ENCODE measurements at regions not wholly inside any gene's neighbourhood (a gene's known extent, or its start where the extent isn't known, plus 50 kb on each side); places are given as distances from the start of the nearest gene placed in this dataset.

DNA sequence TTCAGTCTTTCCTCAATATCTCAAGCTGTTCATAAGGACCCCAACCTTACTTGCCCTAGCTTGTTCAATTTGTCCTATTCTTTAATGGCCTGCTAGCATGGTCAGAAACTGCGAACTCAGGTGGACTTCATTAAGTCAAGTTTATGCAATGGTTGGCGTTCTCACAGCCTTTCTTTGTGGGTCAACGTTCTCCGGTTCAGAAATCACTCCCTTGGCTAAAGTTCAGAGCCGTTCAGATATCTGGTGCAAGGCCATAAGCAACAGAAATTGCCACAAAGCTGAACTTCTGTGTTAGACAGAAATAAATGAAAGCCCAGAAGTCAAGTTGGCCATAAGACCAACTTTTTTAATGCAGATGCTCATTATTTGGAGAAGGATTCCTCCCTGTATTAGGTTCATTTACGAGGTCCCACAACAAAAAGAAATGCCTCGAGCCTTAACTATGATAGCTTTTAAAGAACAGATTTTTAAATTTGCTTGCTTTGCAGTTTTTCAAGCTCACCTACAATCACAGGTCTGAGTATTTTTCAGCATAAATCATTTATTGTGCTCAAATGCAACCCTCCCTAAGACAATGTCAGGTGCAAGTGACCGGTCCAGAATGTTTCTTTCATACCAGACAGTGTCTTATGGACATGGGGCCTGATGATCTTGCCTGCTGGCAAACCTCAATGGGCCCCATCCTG is 140.2 kb upstream of the COL11A1 start:
- DNase-seq (no peak), ATAC-seq (no peak)

DNA sequence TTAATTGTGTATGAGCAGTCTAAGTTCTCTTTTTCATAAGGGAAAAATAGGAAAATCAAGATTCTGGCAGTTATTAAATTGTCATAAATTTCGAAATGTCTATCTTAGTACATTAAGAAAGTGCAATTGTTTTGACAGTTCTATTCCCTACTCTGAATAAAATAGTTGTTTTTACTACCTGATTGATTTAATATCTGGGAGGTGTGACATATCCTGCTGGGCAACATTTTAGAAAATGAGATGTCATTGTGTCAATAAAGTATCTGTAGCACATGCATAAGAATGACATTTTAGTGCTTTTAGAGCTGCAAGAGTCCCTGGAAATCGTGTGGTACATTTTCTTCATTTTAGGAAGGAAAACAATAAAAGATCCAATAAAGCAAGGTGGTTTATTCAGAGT is 139.2 kb upstream of the COL11A1 start:
- ATAC-seq: no peak
- DNase-seq: no peak

DNA sequence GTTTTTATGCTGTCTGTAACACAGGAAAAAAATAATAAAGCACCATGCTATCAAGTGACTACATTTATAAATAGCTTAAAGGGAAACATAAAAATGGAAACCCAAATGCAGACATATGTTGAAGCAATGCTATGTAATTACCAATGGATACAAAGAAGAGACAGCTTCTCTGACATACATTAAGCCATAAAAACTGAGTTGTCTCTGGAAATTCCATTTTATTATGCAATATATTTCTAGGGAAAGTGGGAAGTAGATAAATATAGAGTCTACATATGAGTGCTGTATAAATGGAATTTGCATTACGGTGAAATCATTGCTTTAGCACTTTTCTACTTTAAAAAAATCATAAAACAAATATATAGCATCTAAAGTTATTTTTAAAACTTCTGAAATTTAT is 135.2 kb upstream of the COL11A1 start:
- no peak for ATAC-seq
- no peak for DNase-seq

DNA sequence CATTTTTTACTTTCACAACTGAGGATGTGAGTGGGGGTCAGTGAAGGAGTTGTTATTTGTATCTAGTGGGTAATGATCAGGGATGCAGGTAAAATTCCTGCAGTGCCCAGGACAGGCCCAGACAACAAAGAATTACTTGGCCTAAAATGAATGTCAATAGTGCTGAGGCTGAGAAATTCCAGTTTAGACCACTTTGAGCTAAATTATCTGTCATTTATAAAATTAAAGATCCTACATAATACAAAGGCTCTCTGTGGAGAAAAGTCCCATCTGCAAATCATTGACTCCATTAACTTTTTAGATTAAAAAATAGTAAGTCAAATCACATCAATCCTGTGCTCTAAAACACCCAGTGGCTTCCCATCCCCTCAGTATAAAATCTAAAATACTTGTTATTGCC is 130.7 kb upstream of the COL11A1 start:
- DNase-seq (no peak), ATAC-seq (no peak)

DNA sequence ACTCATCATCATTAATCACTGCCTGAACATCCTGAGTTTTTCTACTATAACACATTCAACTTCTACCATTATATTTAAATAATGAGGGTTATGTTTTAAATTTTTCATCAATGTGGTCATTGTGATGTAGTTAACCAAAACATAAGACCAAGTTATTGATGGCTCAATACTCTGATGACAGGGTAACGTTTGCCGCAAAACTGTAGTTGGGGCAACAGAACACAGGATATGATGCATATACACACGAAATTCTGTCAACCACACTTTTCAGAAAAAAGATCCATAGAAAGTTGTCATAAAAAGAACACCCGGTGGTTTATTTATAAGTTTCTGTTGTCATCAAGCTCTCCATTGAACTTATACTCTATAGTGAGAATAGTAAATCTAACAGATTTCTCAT is 121.7 kb upstream of the COL11A1 start:
- DNase-seq: no peak
- ATAC-seq: no peak

DNA sequence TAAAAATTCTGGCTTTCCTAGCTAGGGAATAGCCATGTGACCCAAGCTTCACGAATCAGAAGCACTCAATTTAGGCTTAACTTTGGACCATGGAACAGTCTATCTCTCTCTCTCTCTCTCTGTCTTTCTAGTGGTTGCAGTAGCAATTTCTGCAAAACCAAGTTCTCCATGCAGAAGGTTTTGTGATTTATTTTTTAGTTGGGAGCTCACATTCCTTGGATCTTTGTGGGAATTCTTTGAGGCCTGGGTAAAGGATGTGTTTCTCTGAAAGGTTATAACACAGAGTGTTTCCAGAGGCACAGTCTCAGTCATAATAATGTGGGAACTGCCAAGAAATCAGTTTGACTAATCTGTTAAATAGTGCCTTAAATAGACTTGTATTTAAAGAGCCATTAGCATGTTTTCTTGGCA is 112.3 kb upstream of the COL11A1 start:
- ATAC-seq (no peak), DNase-seq (no peak)

DNA sequence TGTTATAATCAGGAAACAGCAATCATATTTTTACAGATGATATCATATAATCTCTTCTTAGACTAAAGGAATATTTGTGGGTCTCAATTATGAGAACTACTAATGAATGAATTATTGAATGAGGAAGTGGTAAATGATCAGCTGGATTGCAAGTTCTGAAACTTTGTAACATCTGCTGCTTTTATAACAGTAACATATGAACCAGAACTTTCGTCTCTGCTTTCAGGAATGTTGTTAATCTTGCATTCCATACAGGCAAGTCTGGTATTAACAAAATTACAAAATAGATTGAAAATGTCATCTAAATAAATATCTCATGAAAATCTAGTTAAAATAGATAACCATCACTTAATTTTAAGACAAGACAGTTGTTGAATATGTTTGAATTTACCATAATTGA is 110.5 kb upstream of the COL11A1 start:
- DNase-seq: no peak
- ATAC-seq: no peak

DNA sequence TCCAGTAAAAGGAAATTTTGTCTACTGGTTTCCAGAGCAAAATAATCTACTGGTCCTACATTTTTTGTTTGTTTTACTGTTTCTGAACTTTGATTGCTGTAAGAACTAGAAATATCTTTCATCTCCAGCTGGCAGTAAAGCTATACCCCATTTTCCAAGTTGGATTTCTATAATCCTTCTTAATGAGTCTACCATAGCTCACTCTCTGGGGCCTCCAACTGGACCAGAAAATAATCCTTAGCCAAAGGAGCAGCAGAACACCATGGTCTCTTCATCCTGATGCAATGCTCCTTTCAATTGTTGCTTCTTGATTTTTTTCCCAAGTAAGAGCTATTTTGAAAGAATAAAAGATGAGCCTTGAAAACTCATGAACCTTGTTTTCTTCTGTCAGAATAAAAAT is 110.0 kb upstream of the COL11A1 start:
- no peak for ATAC-seq

DNA sequence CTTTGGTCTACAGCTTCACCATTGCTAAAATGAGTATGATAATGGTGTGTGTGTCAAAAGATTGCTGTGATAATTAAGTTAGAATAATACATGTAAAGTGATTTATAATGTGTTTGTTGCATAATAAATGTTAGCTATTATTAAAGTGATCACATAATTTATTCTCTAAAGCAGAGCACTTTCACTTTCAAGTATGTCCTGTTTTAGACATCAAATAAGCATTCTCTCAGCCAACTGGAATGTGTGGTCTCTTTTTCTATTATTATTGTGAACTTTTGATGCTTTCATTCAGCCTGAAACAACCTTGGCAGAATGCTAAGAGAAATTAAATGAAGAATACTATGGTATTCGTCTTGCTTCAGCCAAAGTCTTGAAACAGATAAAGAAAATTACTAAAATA is 102.8 kb upstream of the COL11A1 start:
- DNase-seq (no peak), ATAC-seq (no peak)

More for the DNA sequence above, 110.0 kb upstream of the COL11A1 start:
- no peak for DNase-seq

DNA sequence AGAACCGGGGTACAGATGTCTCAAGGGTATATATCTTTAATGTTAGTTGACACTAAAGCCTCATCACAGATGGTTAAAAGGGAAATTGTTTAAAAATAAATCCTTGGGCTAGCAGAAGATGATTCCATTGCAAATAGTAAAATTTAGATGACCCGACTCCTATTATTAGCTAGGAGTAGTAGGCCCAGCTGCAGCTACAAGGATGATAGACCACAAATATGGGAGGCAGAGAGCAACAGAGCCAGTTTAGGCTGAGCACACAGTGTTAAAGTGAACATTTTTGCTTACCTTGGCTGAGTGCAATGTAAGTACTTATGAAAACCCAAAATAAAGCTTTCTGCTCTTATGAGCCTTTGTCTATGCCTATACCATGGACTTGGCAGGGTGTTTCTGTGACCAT is 100.5 kb upstream of the COL11A1 start:
- DNase-seq: no peak
- no peak for ATAC-seq

DNA sequence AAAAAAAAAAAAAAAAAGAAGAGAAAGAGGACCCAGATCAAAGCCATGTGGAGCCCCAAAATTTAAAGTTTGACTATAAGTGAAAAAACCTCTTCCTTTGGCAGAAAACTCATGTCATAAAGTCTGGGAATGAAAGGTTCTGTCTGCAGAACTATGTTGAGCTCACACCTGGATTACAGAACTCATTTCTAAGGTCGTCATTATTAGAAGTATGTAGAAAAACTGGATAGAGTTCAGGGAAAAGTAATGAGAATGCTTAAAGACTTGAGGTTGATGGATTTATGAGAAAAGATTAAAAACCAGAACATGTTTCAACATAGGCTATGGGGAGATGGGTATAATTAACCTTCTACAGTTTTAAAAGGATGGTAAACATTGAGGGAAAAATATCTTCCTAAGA is 90.7 kb upstream of the COL11A1 start:
- ATAC-seq (no peak), DNase-seq (no peak)

DNA sequence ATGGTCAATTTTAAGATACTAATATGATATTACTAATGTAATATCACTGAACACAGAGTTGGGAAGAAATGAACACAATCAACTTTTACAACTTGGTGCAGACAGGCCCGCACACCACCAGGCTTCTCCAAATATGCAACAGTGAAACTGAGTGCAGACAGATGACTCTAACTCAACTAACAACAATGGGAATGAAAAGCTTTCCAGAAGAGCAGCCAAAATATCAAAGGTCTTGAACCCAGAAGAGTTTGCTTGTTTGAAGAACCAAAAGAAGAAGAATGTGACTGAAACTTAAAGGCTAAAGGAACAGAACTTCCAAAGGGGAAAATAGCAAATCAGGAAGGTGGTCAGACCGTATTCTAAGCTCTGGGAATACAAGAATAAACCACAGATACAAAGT is 89.8 kb upstream of the COL11A1 start:
- ATAC-seq: no peak

DNA sequence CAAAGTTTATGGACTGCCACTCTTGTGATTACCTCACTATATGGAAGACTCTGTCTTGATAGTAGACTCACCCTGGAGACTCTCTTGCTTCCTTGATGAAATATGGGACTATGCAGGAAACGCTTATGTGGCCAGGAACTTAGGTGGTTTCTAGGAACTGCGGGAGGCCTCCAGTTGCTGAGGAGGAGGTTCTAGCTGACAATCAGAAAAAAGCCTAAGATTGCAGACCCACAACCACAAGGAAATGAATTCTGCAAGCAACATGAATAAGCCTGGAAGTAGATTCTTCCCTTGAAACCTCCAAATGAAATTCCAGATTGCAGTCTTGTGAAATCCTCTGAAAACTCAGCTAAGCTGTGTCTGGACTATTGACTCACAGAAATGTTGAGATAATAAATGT is 88.9 kb upstream of the COL11A1 start:
- no peak for ATAC-seq
- no peak for DNase-seq

More for the DNA sequence above, 89.8 kb upstream of the COL11A1 start:
- DNase-seq: no peak

DNA sequence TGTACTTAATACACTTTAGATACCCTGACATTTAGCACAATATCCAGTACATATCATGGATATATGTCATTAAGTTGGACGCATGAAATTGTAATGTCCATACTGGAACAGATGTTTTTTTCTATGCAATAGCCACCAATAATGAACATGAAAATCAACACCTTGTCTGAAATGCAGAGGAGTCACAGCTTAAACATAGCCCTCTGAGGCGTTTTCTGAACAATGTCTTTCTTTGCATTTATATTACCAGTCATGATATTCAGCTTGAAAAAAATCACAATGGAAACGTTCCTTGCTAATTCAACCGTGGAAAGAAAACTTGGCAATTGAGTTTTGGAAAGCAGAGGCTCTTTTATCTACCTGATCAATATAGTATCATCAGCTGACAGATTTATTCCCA is 86.7 kb upstream of the COL11A1 start:
- no peak for DNase-seq
- no peak for ATAC-seq

DNA sequence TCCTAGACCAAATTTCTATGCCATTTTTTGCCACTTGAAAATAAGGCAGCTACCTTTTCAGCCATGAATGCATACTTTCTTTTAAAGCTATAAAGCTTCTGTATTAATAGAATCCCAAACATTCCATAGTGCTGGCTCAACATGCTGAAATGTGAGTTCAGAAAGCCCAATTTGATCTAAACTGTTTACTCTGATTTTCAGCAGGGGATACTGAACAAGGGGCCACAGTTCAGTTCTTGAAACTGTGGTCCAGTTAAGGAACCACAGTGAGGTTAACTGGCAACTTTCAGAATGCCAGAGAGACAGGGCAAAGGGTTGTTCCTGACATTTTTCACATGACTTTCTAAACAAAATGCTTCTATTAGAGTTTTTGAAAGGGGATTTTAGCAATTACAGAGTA is 85.7 kb upstream of the COL11A1 start:
- ATAC-seq: no peak
- no peak for DNase-seq

DNA sequence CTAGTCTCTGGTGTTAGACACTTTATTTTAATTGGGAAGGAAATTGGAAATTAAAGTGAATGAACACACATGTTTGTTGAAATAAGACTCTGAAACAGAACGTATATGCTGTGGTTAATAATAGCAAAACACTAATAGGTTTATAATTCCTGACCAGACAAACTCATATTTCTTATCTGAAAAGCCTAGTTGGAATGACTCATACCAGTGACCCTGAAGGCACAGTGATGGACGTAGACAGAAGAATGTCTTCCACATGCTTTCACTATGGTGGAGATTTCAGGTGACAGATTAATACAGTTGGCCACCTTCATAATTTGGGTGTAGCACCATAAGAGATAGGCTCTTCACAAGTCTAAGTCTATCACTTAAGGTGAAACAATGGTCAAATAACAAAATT is 83.0 kb upstream of the COL11A1 start:
- DNase-seq (no peak), ATAC-seq (no peak)

DNA sequence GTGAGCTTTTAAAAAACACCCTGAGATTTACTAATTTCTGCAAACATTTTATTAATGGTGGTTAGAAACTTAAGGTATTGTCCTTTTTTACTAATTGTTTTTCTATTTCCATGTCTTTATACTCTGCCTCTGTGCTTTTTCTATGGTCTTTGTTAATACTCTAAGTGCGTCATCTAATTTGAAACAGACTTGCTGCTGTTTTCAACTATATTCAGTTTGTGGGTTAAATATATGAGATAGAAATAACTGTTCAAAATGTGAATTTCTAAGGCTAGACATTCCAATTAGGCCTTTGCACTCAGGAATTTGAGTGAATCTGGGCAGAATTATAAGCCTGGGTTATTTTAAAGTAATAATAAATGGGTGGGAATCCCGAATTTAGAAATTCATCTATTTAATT is 82.4 kb upstream of the COL11A1 start:
- DNase-seq: no peak

DNA sequence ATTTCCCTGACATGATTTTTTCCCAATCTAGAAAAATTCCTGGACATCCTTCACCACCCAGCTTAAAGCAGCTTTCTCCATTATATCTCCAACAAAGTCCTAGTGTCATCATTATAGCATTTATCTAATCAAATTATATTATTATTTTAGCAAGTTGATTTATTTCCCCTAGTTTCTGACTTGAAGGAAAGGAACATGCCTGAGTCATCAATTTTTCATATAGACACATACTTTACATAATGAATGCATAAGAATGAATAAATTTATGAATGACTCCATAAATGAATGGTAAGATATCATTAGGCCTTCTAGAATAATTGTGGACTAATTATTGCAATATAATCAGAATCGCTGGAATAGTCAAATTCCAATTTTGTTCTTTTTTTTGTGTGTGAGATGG is 79.4 kb upstream of the COL11A1 start:
- ATAC-seq (no peak), DNase-seq (no peak)

More for the DNA sequence above, 82.4 kb upstream of the COL11A1 start:
- no peak for ATAC-seq

DNA sequence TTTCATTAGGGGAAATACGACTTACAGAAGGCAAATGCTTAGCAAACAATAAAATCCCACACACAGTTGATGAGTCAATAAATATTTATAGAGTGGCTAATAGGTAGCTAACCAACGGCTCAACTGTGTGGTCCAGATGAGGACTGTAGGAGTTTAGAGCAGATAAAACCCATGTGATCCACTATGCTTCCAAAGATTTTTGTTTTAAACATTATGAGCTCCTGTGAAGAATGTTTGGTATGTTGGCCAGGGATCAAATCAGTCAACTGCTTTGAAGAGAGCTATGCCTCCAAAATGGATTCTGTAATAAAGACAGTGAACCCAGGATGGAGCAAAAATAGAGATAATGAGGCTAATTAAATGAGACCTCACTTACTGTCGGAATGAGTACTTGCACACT is 72.3 kb upstream of the COL11A1 start:
- DNase-seq (no peak), ATAC-seq (no peak)

DNA sequence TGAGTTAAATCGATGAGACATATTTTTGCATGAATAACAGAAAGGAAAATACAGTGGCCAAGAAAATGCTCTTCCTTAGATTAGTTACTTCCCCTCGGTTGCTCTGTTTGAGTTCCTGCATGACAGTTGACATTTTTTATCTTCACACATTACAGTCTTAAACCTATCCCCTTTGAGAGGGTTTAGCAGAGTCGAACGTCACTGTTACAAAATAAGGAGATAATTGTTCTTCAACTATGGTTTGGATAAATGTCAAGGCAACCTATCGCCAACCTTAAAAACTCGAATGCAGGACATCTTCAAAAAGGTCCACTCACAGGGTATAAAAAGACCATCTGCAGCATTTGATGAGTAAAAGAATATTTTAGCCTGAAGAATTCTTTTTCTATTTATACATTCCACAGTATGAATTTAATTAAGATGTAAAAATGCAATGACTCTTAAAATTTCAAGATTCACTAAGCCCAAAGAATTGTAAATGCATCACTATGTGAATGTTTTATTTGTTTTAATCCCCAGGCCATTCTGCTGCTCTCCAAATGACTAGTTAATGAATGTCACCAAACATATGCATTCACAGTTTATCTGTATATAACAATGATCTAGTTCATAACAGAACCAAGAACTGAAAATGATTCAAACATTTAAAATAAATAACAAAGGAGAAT is 68.9 kb upstream of the COL11A1 start:
- ATAC-seq: no peak
- DNase-seq: no peak

DNA sequence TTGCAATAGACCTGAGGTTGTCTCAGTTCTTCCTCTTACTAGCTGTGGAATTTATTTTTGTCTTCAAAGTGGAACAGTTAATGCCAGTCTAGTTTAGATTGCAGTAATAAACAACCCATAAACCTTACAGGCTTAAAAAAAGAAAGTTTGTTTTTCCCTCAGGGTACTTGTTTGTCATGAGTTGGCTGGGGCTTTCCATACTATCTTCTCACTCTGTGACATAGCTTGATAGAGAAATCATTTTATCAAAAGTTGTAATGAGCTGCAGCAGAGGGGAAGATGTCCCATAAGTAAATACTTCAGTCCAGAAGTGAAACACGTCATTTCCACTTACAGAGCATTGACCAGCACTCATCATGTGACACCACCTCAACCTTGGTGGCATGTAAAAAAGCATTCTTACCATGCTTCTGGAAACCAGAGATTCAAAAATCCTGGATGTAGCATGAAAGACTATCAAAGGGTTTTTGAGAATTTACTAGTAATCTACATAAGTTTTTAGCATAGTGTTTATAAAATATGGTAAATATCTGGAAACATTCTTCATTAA is 62.8 kb upstream of the COL11A1 start:
- DNase-seq (no peak), ATAC-seq (no peak)

DNA sequence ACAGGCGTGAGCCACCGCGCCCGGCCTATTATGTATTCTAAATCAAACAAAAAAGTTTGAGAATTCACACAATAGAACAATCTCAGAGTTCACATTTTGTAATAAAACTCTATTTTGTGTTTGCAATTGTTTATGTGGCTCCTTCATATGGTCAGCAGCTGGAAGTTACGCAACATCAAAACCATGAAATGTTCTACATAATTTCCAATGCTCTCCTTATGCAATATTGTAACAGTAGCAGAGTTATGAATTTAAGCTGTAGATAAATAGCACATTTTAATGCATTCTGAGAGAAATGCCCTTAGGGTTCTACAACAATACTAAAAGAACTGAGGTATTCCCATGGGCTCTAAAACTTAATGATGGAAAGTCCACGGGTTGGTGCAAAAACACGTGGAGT is 62.3 kb upstream of the COL11A1 start:
- no peak for ATAC-seq
- no peak for DNase-seq

DNA sequence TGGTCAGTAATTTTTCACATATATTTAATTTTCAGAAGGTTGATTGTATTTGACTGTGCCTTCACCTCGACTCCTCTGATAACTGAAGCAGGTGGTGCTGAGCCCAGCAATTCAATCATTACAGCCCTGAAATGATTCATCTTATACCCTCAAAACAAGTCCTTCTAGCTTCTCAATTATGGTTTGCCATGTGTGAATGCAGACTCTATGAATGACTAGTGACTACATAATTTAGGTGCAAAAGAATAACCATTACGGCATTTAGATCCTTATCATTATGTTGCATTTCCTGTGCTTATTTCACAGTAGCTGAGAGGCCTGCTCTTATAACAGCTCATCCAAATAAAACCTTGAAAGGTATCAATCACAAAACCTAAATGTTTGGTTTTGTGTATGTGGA is 54.0 kb upstream of the COL11A1 start:
- no peak for DNase-seq
- no peak for ATAC-seq

DNA sequence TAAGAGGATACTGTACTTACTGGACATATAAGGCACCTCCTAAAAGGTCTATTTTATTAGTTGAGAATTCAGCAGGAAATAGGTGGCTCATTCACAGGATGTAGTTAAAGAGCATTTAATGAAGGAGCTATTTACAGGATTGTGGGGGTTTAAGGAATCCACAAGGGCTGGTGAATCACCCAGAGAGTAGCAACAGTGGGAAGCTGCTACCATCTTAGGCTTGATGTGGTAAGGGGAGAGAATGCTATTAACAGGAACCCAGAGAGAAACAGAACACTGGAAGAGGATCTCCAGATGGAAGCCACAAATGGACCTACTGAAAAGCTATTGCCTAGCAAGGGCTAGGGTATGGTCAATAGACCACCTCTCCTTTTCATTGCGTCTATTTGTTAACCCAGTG is 52.0 kb upstream of the COL11A1 start:
- DNase-seq: no peak
- no peak for ATAC-seq
